Mucosa of descending colon (tissue), 3 donors: ENCODE measurements at regions not wholly inside any gene's neighbourhood (a gene's known extent, or its start where the extent isn't known, plus 50 kb on each side); places are given as distances from the start of the nearest gene placed in this dataset.

ENCODE experiments used
- ATAC-seq: fragments of 200-7000 bp; cut with Tn5 transposase; one replicate; pipeline ENCODE4 v1.9.1; 2020; ENCODE audit warnings: mild to moderate bottlenecking, moderate library complexity
- DNase-seq, 3 donors: peaks; one replicate each; pipeline ENCODE4 v3.0.0-alpha.2; 2020
- H3K36me3 ChIP-seq: fragments of 200-600 bp; one replicate; pipeline ENCODE4 v1.8.0; 2021; ENCODE audit warnings: low read depth, mild to moderate bottlenecking
- H3K4me1 ChIP-seq: fragments of 200-600 bp; one replicate; pipeline ENCODE4 v1.8.0; 2021; ENCODE audit warnings: low read depth, mild to moderate bottlenecking
- H3K4me3 ChIP-seq: fragments of 200-600 bp; one replicate; pipeline ENCODE4 v1.8.0; 2021; ENCODE audit warnings: mild to moderate bottlenecking
- H3K9me3 ChIP-seq: fragments of 200-600 bp; one replicate; pipeline ENCODE4 v1.8.0; 2021; ENCODE audit warnings: mild to moderate bottlenecking
- intact Hi-C, 2 donors: fragments of 100-400 bp; cut with DNase I in 1 of 2; cut with micrococcal nuclease in 1 of 2; formaldehyde crosslinking; loops; one replicate each; pipeline versions ENCODE4 v1.11.0 to v1.11.1; 2022; cut with DNase I, micrococcal nuclease
- TF ChIP-seq, protein P1 (sequence below): fragments of 200-600 bp; IDR thresholded peaks from one replicate; pipeline ENCODE4 v1.8.0; 2022; ENCODE audit warnings: antibody characterized with exemption, mild to moderate bottlenecking
- donor health status: DM: no; HTN: no; CAD: no; lungs with moderate emphysema.
- donor health status: DM: no; HTN: no; CAD: no.
- donor health status: DM: no; HTN: yes; CAD: no.

GRCh38 chr2:15718103-15718943 lies 126.7 kb downstream of the DDX1 start:
- intact Hi-C loops = no loop called here
- Histone ChIP-seq H3K4me1 (no peaks in the 10 kb centered on the region), H3K9me3 (no peaks in the 10 kb centered on the region), H3K4me3 (no peak overlapping the region), H3K36me3 (no peaks in the 10 kb centered on the region)
- TF ChIP-seq, protein P1, sequence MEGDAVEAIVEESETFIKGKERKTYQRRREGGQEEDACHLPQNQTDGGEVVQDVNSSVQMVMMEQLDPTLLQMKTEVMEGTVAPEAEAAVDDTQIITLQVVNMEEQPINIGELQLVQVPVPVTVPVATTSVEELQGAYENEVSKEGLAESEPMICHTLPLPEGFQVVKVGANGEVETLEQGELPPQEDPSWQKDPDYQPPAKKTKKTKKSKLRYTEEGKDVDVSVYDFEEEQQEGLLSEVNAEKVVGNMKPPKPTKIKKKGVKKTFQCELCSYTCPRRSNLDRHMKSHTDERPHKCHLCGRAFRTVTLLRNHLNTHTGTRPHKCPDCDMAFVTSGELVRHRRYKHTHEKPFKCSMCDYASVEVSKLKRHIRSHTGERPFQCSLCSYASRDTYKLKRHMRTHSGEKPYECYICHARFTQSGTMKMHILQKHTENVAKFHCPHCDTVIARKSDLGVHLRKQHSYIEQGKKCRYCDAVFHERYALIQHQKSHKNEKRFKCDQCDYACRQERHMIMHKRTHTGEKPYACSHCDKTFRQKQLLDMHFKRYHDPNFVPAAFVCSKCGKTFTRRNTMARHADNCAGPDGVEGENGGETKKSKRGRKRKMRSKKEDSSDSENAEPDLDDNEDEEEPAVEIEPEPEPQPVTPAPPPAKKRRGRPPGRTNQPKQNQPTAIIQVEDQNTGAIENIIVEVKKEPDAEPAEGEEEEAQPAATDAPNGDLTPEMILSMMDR = no peak
- ATAC-seq = no peak
- no peak for DNase-seq

GRCh38 chr2:15718944-15719323 lies 127.3 kb downstream of the DDX1 start:
- intact Hi-C loops = no loop called here
- no peak for ATAC-seq
- H3K4me1 ChIP-seq = no peaks in the 10 kb centered on the region
- H3K36me3 ChIP-seq = no peaks in the 10 kb centered on the region
- TF ChIP-seq, protein P1 = no peak
- no peaks in the 10 kb centered on the region for H3K9me3 ChIP-seq
- no peak overlapping the region for H3K4me3 ChIP-seq
- no peak for DNase-seq

DNA sequence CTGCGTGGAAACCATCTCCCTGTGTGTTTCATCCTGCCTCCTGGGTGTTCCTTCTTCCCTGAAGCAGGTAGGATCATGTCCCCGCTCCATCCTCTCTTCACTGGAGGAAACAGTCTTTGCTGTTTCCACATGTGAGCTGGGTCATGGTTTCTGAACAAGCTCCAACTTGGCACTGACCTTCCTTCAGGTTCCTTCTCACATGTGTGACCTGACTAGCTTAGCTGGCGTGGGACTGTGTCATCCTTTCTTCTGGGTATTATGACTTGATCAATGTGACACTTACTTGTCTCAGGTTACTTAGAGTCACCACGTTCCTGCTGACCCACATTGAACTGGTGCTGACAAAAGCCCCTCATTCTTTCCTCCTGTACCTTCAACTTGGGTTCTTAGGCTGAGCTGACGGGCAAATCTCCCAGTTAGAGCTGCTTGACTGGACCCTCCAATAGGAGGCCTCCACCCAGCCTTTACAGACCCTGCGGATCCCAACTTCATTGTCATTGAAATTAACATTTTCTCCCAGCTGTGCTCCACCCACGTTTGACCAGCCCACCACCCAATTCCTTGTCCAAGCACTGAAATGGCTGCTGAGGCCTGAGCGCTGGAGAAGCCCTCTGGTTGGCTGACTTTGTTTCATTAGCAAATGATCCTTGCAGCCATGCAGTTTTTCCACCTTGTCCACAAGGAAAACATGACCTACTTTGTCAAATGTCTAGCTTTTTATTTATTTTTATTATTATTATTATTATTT lies 128.1 kb downstream of the DDX1 start:
- TF ChIP-seq, protein P1 = no peak
- H3K36me3 ChIP-seq = no peaks in the 10 kb centered on the region
- H3K9me3 ChIP-seq = no peaks in the 10 kb centered on the region
- no peaks in the 10 kb centered on the region for H3K4me1 ChIP-seq
- DNase-seq (no peak), ATAC-seq (no peak)
- no peak overlapping the region for H3K4me3 ChIP-seq
- intact Hi-C loops = no loop called here

GRCh38 chr2:15720561-15721307 lies 129.1 kb downstream of the DDX1 start:
- Histone ChIP-seq H3K4me1 (no peaks in the 10 kb centered on the region), H3K36me3 (no peaks in the 10 kb centered on the region), H3K4me3 (no peak overlapping the region), H3K9me3 (no peaks in the 10 kb centered on the region)
- DNase-seq (no peak), ATAC-seq (no peak)
- intact Hi-C loops = no loop called here
- TF ChIP-seq, protein P1 = no peak

DNA sequence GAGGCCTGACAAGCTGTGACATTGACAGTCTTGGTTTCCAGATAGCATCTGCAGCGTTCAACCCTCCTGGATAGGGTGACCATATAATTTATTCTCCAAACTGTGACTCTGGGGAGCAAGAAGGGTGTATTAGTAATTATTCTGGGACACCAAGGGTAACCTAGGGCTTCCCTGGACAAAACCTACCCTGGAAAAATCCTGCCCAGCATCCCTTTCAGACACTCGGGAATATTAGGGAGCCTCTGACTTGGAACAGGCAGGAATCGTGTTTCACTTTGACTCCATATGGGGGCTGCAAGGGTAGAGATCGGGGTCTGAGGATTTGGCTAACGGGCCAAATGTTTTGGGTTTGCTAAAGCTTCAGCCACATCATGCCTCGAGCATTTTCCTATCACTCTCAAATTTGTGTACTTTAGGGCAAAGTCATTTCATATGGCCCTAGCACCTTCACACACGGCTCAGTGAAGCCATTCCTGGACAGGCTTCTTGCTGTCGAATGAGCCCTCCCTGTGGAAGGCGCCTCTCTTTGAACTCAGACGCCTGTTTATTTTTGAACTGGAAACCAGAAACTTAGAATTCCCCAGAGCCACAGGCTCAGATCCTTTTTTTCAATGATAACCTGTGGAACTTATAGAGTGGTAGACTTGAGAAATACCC lies 129.9 kb downstream of the DDX1 start:
- Histone ChIP-seq H3K9me3 (no peaks in the 10 kb centered on the region), H3K4me3 (no peak overlapping the region), H3K4me1 (no peaks in the 10 kb centered on the region), H3K36me3 (no peaks in the 10 kb centered on the region)
- no peak for ATAC-seq
- intact Hi-C loops = no loop called here
- DNase-seq = no peak
- TF ChIP-seq, protein P1 = no peak
